ENCODE measurements at regions not wholly inside any gene's neighbourhood (a gene's known extent, or its start where the extent isn't known, plus 50 kb on each side); places are given as distances from the start of the nearest gene placed in this dataset.

DNA sequence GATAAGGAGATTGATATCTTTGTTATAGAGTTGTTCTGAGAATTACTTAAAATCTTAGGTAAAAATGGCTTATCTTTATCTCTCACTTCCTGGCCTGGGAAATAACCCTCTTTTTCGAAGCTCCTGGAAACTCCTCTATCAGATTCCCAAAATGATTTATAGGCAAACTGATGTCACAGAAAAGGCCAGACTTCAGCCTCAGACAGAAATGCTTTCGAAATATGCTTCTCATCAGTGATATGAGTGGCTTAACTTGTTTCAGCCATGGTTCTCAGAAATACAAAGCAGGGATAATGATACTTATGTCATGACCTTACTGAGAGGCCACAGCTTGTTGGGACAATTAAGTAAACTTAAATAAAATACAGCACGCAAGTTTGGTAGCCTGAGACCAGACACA, 85.3 kb upstream of the HS3ST1 start:
- TF ChIP-seq MXI1 (conservative IDR thresholded peaks at IDR 0.05; ENCODE audit: poor library complexity, severe bottlenecking) (no peak), CTCF (IDR thresholded peaks at IDR 0.05; ENCODE audit: poor library complexity, severe bottlenecking) (no peak), POLR2AphosphoS5 (IDR thresholded peaks at IDR 0.05) (no peak), EP300 (conservative IDR thresholded peaks at IDR 0.05; ENCODE audit: poor library complexity, severe bottlenecking) (no peak), SMC3 (conservative IDR thresholded peaks at IDR 0.05; ENCODE audit: poor library complexity) (no peak)
